Body of pancreas (tissue), 4 donors: ENCODE measurements at regions not wholly inside any gene's neighbourhood (a gene's known extent, or its start where the extent isn't known, plus 50 kb on each side); places are given as distances from the start of the nearest gene placed in this dataset.

Source experiments
- CTCF ChIP-seq, 7 experiments: fragments of 450-650 bp in 4 of 7; fragments of 200-600 bp in 3 of 7; sonication (generic) in 3 of 7; IDR thresholded peaks; one replicate each; pipeline ENCODE4 v1.5.1; 2016 to 2019; ENCODE audit warnings: antibody characterized with exemption in 7 of 7
- POLR2A ChIP-seq, 3 donors: fragments of 450-650 bp; IDR thresholded peaks; one replicate each; pipeline ENCODE4 v1.6.1; 2016; ENCODE audit warnings: antibody characterized with exemption in 3 of 3, mild to moderate bottlenecking in 2 of 3

- no peak for TF ChIP-seq CTCF (IDR thresholded peaks at IDR 0.05)
- TF ChIP-seq POLR2A (IDR thresholded peaks at IDR 0.05): no peak
Observed at GRCh38 chr4:176968094-176968493, 175.4 kb upstream of the VEGFC start.
